ENCODE measurements at regions not wholly inside any gene's neighbourhood (a gene's known extent, or its start where the extent isn't known, plus 50 kb on each side); places are given as distances from the start of the nearest gene placed in this dataset.

- ATAC-seq (ENCODE audit: poor library complexity) (no peak), DNase-seq (no peak)
- intact Hi-C loops (cut with DNase I), result no loop called here
Measured at GRCh38 chr1:216826214-216826613, 103.0 kb upstream of the ESRRG start.

GRCh38 chr1:216825557-216825956 is 102.3 kb upstream of the ESRRG start:
- no peak for ATAC-seq (ENCODE audit: poor library complexity)
- intact Hi-C loops (cut with DNase I), result no loop called here
- no peak for DNase-seq

GRCh38 chr1:216824511-216824910 is 101.3 kb upstream of the ESRRG start:
- DNase-seq (no peak), ATAC-seq (ENCODE audit: poor library complexity) (no peak)
- intact Hi-C loops (cut with DNase I), result no loop called here

GRCh38 chr1:216823731-216824130 is 100.5 kb upstream of the ESRRG start:
- ATAC-seq (ENCODE audit: poor library complexity) (no peak), DNase-seq (no peak)
- intact Hi-C loops (cut with DNase I), result no loop called here

- intact Hi-C loops (cut with DNase I), result no loop called here
- ATAC-seq (ENCODE audit: poor library complexity) (no peak), DNase-seq (no peak)
Measured at GRCh38 chr1:216822480-216822879, 99.3 kb upstream of the ESRRG start.

GRCh38 chr1:216820345-216820744 is 97.1 kb upstream of the ESRRG start:
- intact Hi-C loops (cut with DNase I), result no loop called here
- no peak for ATAC-seq (ENCODE audit: poor library complexity)
- DNase-seq, result no peak

GRCh38 chr1:216818284-216818683 is 95.1 kb upstream of the ESRRG start:
- intact Hi-C loops (cut with DNase I), result no loop called here
- DNase-seq, result no peak
- ATAC-seq (ENCODE audit: poor library complexity), result peak; percentile 56

- intact Hi-C loops (cut with DNase I), result no loop called here
- DNase-seq (peak; percentile 46), ATAC-seq (ENCODE audit: poor library complexity) (peak; percentile 89)
Measured at GRCh38 chr1:216815260-216816131, 92.3 kb upstream of the ESRRG start.

- ATAC-seq (ENCODE audit: poor library complexity), result peak; percentile 38
- intact Hi-C loops (cut with DNase I), result no loop called here
Measured at GRCh38 chr1:216814576-216815259, 91.5 kb upstream of the ESRRG start.

GRCh38 chr1:216812966-216813365 is 89.7 kb upstream of the ESRRG start:
- ATAC-seq (ENCODE audit: poor library complexity) (no peak), DNase-seq (no peak)
- intact Hi-C loops (cut with DNase I), result no loop called here

More at GRCh38 chr1:216814576-216815259, 91.5 kb upstream of the ESRRG start:
- no peak for DNase-seq

- no peak for DNase-seq
- intact Hi-C loops (cut with DNase I), result no loop called here
- ATAC-seq (ENCODE audit: poor library complexity), result no peak
Measured at GRCh38 chr1:216809649-216810048, 86.4 kb upstream of the ESRRG start.

- ATAC-seq (ENCODE audit: poor library complexity) (no peak), DNase-seq (no peak)
- intact Hi-C loops (cut with DNase I), result no loop called here
Measured at GRCh38 chr1:216807696-216808095, 84.5 kb upstream of the ESRRG start.

GRCh38 chr1:216805953-216806352 is 82.7 kb upstream of the ESRRG start:
- intact Hi-C loops (cut with DNase I), result no loop called here
- peak; percentile 15 for ATAC-seq (ENCODE audit: poor library complexity)
- DNase-seq, result no peak

GRCh38 chr1:216805233-216805632 is 82.0 kb upstream of the ESRRG start:
- intact Hi-C loops (cut with DNase I), result no loop called here
- ATAC-seq (ENCODE audit: poor library complexity) (peak; percentile 83), DNase-seq (no peak)

- ATAC-seq (ENCODE audit: poor library complexity) (no peak), DNase-seq (no peak)
Measured at GRCh38 chr1:216804111-216804510, 80.9 kb upstream of the ESRRG start.

GRCh38 chr1:216794586-216794985 is 71.4 kb upstream of the ESRRG start:
- no peak for DNase-seq
- intact Hi-C loops (cut with DNase I), result no loop called here
- no peak for ATAC-seq (ENCODE audit: poor library complexity)

More at GRCh38 chr1:216804111-216804510, 80.9 kb upstream of the ESRRG start:
- intact Hi-C loops (cut with DNase I), result no loop called here

GRCh38 chr1:216793973-216794372 is 70.7 kb upstream of the ESRRG start:
- no peak for DNase-seq
- ATAC-seq (ENCODE audit: poor library complexity), result peak; percentile 43
- intact Hi-C loops (cut with DNase I), result no loop called here

GRCh38 chr1:216793303-216793702 is 70.1 kb upstream of the ESRRG start:
- ATAC-seq (ENCODE audit: poor library complexity), result no peak
- no peak for DNase-seq
- intact Hi-C loops (cut with DNase I), result no loop called here

GRCh38 chr1:216788671-216789070 is 65.4 kb upstream of the ESRRG start:
- intact Hi-C loops (cut with DNase I), result no loop called here
- ATAC-seq (ENCODE audit: poor library complexity) (no peak), DNase-seq (no peak)

- ATAC-seq (ENCODE audit: poor library complexity) (peak; percentile 93), DNase-seq (no peak)
- intact Hi-C loops (cut with DNase I), result no loop called here
Measured at GRCh38 chr1:216785737-216786136, 62.5 kb upstream of the ESRRG start.
